Skeletal muscle cell (primary cell): ENCODE measurements at regions not wholly inside any gene's neighbourhood (a gene's known extent, or its start where the extent isn't known, plus 50 kb on each side); places are given as distances from the start of the nearest gene placed in this dataset.
A peak's percentile ranks its signal among the peaks of the same experiment; 100 is the strongest.
"Not testable (repeated sequence)": the region's sequence is repeated elsewhere in the genome, so short reads cannot be mapped to it uniquely, and the experiment has no call there.

Experiments used
- DNase-seq: peaks from one replicate; pipeline ENCODE4 v3.0.0-alpha.2; 2010; ENCODE audit warnings: low read depth
- H3K4me3 ChIP-seq: 2 replicates; pipeline ENCODE4 v1.5.1; 2011; ENCODE audit warnings: low read depth, mild to moderate bottlenecking, control low read depth, low read length, moderate library complexity

DNA sequence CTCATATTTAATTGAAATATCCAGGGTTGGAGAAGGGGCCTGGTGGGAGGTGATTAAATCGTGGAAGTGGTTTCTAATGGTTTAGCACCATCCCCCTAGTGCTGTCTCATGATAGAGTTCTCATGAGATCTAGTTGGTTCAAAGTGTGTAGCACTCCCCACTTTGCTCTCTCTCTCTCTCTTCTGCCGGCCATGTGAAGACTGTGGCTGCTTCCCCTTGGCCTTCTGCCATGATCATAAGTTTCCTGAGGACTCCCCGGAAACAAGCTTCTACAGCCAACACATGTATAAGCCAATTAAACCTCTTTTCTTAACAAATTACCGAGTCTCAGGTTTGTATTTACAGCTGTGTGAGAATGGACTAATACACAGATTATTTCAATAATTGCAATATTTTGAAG, 305.8 kb upstream of the KCND2 start:
- no peak for DNase-seq
- no peak overlapping the region for H3K4me3 ChIP-seq

DNA sequence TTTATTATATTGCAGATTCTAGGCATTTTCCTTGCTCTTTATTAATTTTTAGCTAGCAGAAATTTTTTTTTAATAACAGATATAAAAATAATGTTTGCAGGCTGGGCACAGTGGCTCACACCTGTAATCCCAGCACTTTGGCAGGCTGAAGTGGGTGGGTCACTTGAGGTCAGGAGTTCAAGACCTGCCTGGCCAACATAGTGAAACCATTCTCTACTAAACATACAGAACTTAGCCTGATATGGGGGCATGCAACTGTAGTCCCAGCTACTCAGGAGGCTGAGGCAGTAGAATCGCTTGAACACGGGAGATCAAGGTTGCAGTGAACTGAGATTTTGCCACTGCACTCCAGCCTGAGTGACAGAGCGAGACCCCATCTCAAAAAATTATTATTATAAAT, 304.6 kb upstream of the KCND2 start:
- DNase-seq, H3K4me3 ChIP-seq: not testable (repeated sequence)

DNA sequence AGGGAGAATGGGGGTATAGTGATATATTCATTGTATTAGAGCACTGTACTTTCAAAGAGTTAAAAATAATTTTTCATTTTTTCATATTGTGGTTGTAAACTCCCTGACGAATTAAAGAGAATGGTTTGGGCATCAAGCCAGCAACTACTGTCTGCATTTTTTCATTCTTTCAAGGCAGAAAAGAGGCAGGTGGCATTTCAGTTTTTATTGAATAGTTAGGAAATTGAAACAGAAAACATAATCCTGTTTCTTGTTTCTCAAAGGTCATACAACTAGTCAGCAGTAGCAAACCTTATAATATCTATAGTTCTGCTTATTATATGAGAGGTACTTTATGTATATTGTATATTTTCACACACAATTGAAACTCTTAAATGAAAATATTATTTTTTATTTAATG, 303.9 kb upstream of the KCND2 start:
- no peak for DNase-seq
- no peak overlapping the region for H3K4me3 ChIP-seq

DNA sequence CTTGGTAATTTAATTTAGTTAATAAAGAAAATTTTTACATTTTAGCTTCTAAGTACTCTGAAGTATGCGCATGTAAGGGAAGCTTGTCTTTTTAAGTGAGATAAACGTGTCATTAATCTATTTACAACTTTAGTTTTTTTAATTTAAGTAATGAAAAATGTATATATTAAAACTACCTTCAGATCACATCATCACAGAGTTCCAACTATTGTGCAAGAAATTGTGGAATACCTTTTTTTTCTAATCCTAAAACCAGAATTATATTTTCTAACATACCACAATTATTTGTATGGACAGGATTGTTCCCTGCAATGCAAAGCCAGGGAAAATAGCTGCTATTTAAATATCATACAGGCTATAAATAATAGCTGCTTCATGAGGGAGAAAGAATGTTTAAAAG, 303.2 kb upstream of the KCND2 start:
- DNase-seq, result no peak

DNA sequence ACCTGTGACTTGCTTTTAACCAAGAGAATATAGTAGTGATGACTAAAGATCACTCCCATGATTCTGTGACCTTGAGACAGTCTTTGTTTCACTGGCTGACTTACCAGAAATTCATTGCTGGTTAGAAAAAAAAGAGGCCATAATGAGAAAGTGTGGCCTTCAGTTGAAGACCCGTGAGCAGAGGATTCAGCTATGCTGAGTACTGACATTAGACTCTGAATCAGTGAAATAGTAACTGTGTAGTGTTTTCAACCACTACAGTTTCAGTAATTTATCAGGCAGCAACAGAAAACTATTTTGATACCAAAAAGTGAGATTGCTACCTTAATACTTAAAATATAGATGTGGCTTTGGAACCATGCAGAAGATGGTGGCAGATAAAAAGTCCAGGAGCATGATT, 298.0 kb upstream of the KCND2 start:
- no peak for DNase-seq
- no peak overlapping the region for H3K4me3 ChIP-seq

More for the DNA sequence above, 303.2 kb upstream of the KCND2 start:
- no peak overlapping the region for H3K4me3 ChIP-seq

DNA sequence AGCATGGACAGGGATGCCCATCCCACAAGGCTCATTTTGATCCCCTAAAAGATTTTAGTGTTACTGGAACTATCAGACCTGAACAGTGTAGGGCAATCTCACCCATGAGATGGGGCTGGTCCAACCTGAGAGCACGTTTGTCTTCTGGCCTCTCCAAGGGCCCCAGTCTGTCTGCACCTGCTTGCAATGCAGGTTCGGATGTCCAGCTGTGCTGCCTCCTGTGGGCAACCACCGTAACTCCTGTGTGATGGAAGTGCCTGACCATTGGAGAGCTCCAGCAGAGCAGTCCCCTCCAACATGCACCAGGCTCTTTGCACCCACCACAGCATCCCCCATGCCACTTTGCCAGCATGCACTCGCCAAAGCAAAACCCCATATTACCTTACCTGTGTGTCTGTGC, 290.1 kb upstream of the KCND2 start:
- DNase-seq, result no peak
- H3K4me3 ChIP-seq, result no peak overlapping the region

DNA sequence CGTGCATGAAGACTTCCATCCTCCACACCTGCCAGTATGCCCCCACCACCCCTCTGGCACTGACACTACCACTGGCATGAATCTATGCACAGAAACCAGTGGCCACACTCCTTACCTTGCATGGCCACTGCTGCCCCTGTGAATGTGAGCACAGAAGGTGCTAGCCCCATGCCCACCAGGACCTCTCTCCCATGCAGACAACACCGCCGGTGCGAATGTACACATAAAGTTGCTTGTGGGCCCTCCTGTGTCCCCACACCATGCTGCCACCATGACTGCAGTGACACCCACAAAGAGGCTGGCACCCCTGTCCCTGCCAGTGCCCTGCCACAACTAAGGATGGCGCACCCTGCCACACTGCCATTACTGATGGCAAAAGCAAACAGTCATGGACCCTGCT, 289.5 kb upstream of the KCND2 start:
- DNase-seq, result no peak
- H3K4me3 ChIP-seq, result no peak overlapping the region

DNA sequence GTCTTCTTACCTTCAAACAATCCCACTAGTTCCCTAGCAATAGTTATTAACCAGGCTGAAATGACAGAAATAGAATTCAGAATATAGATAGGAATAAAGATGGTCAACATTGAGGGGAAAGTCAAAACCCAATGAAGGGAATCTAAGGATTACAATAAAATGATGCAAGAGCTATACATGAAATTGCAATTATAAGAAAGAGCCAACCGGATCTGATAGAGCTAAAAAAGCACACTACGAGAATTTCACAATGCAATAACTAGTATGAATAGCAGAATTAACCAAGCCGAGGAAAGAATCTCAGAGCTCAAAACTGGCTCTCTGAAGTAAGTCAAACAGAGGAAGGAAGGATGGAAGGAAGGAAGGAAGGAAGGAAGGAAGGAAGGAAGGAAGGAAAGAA, 288.7 kb upstream of the KCND2 start:
- no peak overlapping the region for H3K4me3 ChIP-seq
- no peak for DNase-seq

DNA sequence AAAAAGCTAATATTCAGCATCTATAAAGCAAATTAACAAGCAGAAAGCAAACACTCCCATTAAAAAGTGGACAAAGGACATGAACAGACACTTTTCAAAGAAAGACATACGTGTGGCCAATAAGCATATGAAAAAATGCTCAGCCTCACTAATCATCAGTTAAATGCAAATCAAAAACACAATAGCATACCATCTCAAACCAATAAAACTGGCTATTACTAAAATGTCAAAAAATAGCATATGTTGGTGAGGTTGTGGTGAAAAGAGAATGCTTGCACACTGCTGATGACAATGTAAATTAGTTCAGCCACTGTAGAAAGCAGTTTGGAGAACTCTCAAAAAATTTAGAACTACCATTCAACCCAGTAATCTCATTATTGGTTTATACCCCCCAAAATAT, 284.6 kb upstream of the KCND2 start:
- H3K4me3 ChIP-seq, result no peak overlapping the region
- no peak for DNase-seq

DNA sequence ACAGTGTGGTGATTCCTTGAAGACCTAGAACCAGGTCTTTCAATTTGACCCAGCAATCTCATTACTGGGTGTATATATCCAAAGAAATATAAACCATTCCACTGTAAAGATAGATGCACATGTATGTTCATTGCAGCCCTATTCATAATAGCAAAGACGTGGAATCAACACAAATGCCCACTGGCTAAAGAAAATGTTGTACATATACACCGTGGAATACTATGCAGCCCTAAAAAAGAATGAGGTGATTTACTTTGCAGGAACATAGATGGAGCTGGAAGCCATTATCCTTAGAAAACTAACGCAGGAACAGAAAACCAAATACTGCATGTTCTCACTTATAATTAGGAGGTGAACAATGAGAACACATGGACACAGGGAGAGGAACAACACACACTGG, 278.0 kb upstream of the KCND2 start:
- no peak overlapping the region for H3K4me3 ChIP-seq
- no peak for DNase-seq

DNA sequence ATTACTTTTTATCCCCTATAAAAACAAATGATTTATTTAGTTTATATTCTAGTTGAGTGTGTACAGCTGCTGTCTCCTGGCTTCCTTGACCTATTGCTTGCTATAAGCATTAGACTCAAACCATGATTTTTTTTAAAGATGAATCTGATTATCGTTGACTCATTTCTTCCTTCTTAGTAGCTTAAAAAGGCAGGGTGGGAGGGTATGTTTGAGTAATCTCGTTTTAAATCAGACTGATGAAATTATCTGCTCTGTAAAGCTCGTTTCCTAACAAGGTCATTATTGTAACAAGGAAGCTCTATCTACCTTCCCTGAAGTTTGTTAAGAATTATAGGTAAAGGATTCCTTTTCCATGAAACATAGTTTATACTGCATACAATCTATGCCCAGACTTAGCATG, 276.3 kb upstream of the KCND2 start:
- no peak for DNase-seq

DNA sequence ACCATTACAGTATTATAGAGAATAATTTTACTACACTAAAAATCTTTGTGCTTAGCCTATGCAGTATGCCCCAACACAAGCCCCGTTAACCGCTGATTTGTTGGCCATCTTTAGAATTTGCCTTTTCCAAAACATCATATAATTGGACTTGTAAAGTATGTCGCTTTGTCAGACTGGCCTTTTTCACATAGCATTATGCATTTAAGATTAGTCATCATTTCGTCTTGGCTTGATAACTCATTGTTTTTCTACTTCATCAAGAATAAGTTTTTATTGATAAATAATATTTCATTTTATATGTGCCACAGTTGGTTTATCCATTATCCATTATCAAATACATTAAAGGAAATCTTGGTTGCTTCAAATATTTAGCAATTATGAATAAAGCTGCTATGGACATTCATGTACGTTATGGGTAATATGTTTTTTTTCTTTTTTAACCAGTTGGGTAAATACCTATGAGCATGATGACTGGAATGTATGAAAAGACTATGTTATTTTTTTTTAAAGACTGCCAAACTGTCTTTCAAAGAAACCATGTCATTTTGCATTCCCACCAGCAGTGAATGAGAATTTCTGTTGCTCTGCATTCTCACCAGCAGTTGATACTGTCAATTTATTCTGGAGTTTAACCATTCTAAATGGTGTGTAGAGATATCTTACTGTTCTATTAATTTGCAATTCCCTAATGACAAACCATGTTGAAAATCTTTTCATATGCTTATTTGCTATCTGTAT, 273.1 kb upstream of the KCND2 start:
- H3K4me3 ChIP-seq, result no peak overlapping the region
- no peak for DNase-seq

More for the DNA sequence above, 276.3 kb upstream of the KCND2 start:
- no peak overlapping the region for H3K4me3 ChIP-seq

DNA sequence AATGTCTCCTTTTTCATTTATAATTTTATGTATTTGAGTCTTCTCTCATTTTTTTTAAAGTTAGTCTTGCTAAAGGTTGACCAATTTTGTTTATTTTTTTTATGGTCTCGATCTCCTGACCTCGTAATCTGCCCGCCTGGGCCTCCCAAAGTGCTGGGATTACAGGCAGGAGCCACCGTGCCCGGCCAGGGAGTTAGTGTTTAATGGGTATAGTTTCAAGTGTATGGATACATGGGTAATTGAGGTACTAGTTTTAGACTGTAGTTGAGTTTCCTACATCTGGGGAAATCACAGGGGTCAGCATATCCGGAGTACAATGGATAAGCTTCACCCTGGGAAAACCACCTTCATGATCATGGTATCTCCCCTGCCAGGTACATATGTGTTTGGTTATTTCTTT, 267.3 kb upstream of the KCND2 start:
- DNase-seq, result no peak
- H3K4me3 ChIP-seq, result no peak overlapping the region

DNA sequence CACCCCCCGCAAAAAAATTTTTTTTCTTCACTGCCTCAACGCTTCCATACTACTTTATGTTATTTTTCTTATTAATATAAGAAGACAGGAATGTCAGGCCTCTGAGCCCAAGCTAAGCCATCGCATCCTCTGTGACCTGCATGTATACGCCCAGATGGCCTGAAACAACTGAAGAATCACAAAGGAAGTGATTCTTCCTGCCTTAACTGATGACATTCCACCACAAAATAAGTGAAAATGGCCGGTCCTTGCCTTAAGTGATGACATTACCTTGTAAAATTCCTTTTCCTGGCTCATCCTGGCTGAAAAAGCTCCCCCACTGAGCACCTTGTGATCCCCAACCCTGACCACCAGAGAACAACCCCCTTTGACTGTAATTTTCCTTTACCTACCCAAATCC, 258.7 kb upstream of the KCND2 start:
- H3K4me3 ChIP-seq, DNase-seq: not testable (repeated sequence)

DNA sequence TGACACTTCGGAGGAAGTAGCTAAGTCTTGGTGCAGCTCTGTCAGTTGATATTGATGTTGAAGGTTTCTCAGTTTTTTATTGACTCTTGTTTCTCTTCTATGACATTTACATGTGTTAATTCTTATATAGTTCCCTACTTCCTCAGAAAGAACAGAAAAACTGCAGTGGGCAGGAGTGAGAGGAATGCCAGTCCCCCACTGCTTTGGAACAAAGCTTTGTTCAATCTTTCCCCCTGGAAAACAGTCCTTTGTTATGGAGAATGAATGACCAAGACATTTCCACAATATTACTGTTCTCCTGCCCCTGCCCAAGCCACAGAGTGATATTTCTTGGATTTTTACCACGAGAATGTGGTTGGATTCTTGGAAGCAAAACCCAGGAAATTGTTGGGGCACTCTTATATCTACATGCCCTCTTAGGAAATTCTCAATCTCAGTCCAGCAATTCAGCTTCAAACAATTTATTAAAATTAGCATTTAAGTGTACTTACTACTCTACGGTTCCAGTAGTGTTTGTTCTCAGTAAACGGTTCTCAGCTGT, 258.0 kb upstream of the KCND2 start:
- H3K4me3 ChIP-seq, result no peak overlapping the region
- no peak for DNase-seq

DNA sequence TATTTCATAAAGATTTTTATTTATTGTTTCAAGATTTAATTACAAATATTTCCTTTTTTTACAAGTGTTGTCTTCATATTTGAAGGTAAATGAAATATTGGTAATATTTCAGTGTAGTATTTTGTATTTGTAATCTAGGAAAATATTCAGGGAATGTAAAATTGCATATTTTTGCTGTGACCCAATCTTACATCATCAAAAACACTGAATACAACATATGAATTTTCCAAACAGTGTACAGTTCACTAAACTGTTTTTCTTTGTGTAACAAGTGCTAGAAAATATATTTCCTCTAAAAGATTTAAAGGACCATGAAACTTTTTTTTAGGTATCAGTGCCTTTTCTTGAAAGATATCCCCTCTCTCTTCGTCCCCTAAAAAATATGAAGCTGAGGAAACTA, 251.9 kb upstream of the KCND2 start:
- no peak overlapping the region for H3K4me3 ChIP-seq
- no peak for DNase-seq

DNA sequence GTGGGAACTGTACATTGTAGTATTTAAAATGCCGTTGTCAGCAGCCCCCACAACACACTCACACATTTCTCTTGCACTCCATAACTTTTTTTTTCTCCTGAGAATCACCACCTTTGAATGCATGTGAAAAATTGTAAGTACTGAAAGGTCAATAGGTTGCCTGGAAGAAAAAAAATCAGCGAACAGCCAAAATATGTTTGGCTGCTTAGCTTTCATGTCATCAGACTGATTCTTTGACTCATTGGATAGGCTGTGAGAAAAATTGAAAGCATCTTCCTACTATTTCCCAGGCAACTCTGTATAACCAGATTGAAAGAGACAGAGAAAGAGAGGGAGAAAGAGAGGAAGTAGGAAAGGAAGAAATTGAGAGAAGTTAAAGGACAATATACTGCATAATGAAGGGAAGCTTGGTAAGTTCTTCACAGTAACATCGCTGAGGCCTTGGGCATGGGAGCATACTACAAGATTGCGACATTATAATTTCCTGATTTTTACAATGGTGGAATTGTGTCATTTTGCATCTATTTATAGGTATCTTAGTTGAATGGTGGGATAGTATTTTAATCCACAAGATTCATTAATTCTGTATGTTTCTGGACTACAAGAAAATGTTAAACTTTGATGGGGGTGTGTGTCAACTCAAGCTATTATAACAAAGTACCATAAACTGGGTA, 249.3 kb upstream of the KCND2 start:
- no peak overlapping the region for H3K4me3 ChIP-seq
- peak; percentile 41 for DNase-seq

DNA sequence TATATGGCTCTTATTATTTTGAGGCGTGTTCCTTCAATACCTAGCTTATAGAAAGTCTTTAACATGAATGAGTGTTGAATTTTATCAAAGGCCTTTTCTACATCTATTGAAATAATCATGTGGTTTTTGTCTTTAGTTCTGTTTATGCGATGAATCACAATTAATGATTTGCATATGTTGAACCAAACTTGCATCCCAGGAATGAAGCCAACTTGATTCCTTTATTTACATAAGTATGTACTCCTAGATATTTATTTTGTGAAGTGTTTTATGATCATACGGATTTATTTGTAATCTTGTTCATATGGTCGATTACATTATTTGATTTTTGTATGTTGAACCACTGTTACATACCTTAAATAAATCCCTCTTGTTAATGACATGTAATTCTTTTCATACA, 244.3 kb upstream of the KCND2 start:
- DNase-seq, result peak; percentile 20
- no peak overlapping the region for H3K4me3 ChIP-seq

DNA sequence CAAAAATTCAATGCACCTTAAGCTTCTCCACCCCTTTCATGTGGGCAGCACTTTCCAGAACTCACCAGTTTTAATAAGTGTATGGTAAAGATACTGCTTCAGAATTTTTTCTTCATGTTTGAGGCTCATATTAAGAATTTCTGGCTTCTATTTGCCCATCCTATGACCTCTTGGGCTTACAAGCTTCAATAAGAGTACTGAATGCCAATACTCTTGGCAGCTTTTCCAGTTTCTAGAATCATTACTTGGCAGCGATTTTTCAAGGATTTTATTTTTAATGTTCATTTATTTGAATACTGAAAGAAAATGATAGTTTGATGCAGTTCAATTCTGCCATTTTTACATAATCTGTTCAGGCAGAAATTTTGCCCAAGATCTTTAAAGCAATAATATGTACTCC, 242.1 kb upstream of the KCND2 start:
- H3K4me3 ChIP-seq, result no peak overlapping the region
- no peak for DNase-seq

DNA sequence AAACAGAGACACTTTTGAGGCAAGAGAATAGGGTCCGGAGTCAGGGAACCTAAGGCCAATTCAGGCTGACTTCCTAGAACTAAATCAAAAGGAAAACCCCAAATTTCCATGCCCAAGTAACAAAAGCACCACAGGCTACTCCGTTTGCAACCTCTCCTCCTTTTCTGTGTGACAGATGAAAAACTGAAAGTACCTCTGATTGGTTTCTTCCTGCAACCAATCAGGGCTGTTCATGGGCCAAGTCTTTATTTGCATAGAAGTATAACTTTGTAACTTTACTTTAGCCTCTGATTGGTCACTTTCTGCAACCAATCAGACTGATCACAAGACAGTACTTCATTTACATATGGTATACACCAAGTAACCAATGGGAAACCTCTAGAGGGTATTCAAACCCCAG, 239.9 kb upstream of the KCND2 start:
- no peak for DNase-seq
- H3K4me3 ChIP-seq, result no peak overlapping the region

DNA sequence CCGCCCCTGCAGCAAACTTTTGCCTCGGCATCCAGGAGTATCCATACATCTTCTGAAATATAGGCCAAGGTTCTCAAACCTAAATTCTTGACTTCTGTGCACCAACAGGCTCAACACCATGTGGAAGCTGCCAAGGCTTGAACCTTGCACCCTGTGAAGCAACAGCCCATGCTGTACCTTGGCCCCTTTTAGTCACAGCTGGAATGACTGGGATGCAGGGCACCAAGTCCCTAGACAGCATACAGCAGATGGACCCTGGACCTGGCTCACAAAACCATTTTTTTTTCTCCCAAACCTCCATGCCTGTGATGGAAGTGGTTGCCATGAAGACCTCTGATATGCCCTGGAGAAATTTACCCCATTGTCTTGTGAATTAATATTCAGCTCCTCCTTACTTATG, 233.8 kb upstream of the KCND2 start:
- H3K4me3 ChIP-seq, result no peak overlapping the region
- DNase-seq, result no peak
